ENCODE measurements at regions not wholly inside any gene's neighbourhood (a gene's known extent, or its start where the extent isn't known, plus 50 kb on each side); places are given as distances from the start of the nearest gene placed in this dataset.

DNA sequence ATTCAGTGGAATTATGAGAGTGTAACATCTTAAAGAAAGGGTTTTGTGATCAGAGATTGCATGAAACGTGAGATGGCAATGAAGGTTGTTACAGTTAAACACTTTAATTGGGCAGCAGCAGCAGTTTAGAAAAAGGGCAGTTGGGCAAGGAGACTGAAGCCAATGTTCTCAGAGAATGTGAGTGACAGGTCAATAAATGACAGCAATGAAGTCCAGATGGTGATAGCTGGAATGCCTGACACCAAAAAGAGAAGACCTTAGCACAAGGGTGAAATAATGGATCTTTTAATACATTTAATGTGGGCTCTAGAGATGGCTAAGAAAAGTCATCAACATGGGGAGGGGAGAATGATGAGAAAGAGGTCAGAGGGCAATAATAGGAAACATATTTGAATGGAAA is 89.4 kb upstream of the CDH7 start:
- TF ChIP-seq, protein P1, sequence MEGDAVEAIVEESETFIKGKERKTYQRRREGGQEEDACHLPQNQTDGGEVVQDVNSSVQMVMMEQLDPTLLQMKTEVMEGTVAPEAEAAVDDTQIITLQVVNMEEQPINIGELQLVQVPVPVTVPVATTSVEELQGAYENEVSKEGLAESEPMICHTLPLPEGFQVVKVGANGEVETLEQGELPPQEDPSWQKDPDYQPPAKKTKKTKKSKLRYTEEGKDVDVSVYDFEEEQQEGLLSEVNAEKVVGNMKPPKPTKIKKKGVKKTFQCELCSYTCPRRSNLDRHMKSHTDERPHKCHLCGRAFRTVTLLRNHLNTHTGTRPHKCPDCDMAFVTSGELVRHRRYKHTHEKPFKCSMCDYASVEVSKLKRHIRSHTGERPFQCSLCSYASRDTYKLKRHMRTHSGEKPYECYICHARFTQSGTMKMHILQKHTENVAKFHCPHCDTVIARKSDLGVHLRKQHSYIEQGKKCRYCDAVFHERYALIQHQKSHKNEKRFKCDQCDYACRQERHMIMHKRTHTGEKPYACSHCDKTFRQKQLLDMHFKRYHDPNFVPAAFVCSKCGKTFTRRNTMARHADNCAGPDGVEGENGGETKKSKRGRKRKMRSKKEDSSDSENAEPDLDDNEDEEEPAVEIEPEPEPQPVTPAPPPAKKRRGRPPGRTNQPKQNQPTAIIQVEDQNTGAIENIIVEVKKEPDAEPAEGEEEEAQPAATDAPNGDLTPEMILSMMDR (conservative IDR thresholded peaks at IDR 0.05): no peak
- no peak for TF ChIP-seq ZFX (IDR thresholded peaks at IDR 0.05)
